GM04503 (cell line): ENCODE measurements at regions not wholly inside any gene's neighbourhood (a gene's known extent, or its start where the extent isn't known, plus 50 kb on each side); places are given as distances from the start of the nearest gene placed in this dataset.
"Not testable (repeated sequence)": the region's sequence is repeated elsewhere in the genome, so short reads cannot be mapped to it uniquely, and the experiment has no call there.

Experiments used
- DNase-seq: peaks from one replicate; pipeline ENCODE4 v3.0.0-alpha.2; 2012; ENCODE audit warnings: low read depth

- not testable (repeated sequence) for DNase-seq
Observed at GRCh38 chr17:45554479-45554878, 64.0 kb upstream of the PLEKHM1 start.

GRCh38 chr17:45558821-45559220, 68.3 kb upstream of the PLEKHM1 start:
- not testable (repeated sequence) for DNase-seq

- DNase-seq: not testable (repeated sequence)
Observed at GRCh38 chr17:45562868-45563267, 72.3 kb upstream of the PLEKHM1 start.

DNA sequence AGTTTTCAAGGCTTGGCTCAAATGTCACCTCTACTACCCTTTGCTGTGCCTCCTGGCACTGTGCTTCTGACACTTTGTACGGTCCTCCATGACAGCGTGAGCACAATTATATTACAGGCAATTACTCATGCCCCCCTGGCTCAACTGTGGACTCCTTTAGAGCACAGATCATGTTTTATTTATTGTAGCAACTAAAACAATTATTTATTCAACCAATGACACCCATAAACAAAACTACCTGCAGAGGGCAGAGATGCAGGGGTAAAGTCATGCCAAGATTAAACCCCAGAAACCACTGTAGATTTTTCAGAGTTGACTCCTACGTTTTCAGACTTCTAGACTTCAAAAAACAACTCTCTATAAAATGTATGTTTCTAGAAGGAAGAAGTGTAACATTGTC, 72.8 kb upstream of the PLEKHM1 start:
- DNase-seq: not testable (repeated sequence)

- not testable (repeated sequence) for DNase-seq
Observed at GRCh38 chr17:45568275-45568674, 77.8 kb upstream of the PLEKHM1 start.

- not testable (repeated sequence) for DNase-seq
Observed at GRCh38 chr17:45573326-45573725, 82.8 kb upstream of the PLEKHM1 start.

GRCh38 chr17:45573924-45574770, 83.6 kb upstream of the PLEKHM1 start:
- peak; percentile 65 for DNase-seq

- DNase-seq: no peak
Observed at GRCh38 chr17:45575126-45575885, 84.8 kb upstream of the PLEKHM1 start.

GRCh38 chr17:45576527-45577307, 86.2 kb upstream of the PLEKHM1 start:
- not testable (repeated sequence) for DNase-seq

- DNase-seq: no peak
Observed at GRCh38 chr17:45577571-45578279, 87.2 kb upstream of the PLEKHM1 start.

GRCh38 chr17:45578516-45579455, 88.3 kb upstream of the PLEKHM1 start:
- DNase-seq: no peak

GRCh38 chr17:45579529-45580495, 89.3 kb upstream of the PLEKHM1 start:
- DNase-seq: no peak

- no peak for DNase-seq
Observed at GRCh38 chr17:45580924-45581323, 90.4 kb upstream of the PLEKHM1 start.

DNA sequence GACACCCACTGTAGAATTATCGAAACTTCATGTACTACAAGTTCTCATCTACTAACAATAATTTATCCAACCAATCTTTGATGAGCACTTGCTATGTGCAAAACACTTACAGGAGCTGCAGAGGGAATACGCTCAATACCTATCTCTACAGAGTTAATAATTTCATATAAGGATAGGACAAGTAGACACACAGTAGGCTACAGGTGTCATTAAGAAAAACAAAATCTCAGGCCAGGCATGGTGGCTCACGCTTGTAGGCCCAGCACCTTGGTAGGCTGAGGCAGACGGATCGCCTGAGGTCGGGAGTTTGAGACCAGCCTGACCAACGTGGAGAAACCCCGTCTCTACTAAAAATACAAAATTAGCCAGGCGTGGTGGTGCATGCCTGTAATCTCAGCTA, 91.3 kb upstream of the PLEKHM1 start:
- no peak for DNase-seq

DNA sequence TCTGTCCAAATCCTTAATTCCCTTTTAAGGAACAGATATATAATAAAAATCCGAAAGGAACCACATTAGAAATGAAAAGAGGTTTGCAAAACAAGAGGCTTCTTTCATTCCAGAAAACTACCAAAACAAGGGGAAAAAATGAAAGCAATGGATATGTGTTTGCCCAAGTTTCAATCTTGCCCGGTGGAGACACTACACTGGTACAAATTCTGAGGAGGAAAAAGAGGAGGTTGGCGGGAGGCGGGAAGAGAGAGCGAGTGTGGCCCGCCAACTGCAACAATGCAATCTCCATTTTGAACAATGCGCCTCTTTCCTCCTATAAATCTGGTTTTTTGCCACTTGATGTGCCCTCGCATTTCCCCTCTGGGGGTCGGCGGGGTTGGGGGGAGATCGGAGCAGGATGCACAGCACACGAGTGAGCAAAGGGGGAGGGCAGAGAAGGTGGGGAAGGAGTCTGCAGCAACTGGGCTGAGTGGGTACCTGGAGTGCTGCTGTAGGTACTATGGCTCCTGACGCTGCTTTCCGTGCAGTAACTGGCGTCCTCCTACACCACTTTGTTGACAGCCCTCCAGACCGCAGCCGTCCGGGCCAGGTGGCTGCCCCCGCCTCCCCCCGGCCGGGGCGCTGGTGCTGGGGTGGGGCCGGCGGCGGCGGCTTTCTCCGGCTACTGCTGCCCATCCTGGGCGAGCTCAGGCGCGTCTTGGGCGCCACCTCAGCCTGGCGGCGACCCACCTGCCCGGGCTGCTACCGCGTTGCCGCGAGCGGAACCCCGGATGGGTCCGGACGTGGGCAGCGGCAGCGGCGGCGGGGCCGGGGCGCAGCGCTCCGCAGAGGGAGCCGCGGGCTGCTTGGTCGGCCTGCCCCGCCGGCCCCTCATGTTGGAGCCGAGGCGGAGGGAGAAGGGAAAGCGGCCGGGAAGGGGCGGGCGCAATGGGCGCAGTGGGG, 93.8 kb upstream of the PLEKHM1 start:
- DNase-seq: no peak

DNA sequence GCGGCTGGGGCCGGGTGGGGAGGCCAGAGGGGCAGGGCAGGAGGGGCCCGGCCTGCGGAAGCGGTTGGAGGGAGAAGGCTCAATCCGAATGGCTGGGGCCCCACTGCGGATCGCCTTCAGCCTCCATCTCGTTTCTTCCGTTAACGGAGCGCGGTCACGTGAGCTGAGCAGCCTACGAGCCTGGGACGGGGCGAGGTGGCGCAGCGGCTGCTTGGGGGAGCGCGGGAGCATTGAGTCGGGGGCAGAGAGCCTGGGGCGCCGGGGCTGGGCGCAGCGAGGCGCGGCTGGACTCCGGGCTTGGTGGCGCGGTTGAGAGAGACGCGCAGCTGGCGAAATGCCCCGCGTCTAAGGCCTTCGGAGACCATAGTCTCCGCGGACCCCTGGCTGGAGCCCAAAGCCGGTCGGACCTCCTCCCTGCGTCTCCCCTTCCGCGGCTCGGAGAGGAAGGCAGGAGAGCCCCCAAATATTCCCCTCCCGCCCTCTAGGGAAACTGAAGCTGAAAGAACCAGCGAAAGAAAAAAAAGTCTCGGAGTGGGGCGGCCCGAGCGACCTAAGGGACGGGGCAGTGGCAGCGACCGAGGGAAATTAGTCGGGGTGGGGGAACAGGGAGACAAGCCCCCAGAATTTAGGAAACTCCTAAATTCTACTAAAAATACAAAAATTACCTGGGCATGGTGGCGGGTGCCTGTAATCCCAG, 94.7 kb upstream of the PLEKHM1 start:
- not testable (repeated sequence) for DNase-seq

GRCh38 chr17:45585794-45586650, 95.5 kb upstream of the PLEKHM1 start:
- not testable (repeated sequence) for DNase-seq
